SK-N-SH (cell line): ENCODE measurements at regions not wholly inside any gene's neighbourhood (a gene's known extent, or its start where the extent isn't known, plus 50 kb on each side); places are given as distances from the start of the nearest gene placed in this dataset.

Source experiments
- CTCF ChIA-PET: fragments of 300-600, 350-600 bp; formaldehyde crosslinking; extraction: SDS; loops from one replicate; lab custom pipeline; 2021; lab: Yijun Ruan, JAX
- POLR2A ChIA-PET: fragments of 350-600 bp; sonication (Branson Sonifier 250); formaldehyde crosslinking; extraction: SDS; loops from one replicate; lab custom pipeline; 2020; ENCODE audit warnings: antibody characterized with exemption, inconsistent platforms; lab: Yijun Ruan, JAX
- DNase-seq: peaks from one replicate; pipeline ENCODE4 v3.0.0; 2012
- H2AFZ ChIP-seq: fragments of 200-600 bp; sonication (generic); 2 replicates; pipeline ENCODE4 v1.8.1; 2016; ENCODE audit warnings: antibody characterized with exemption, mild to moderate bottlenecking, low read depth
- H3F3A ChIP-seq: fragments of 200-600 bp; sonication (generic); replicated peaks from 2 replicates; pipeline ENCODE3; 2016; ENCODE audit warnings: antibody characterized with exemption, mild to moderate bottlenecking; ENCODE audit not compliant: insufficient read depth
- H3K27ac ChIP-seq, 2 experiments: fragments of 200-500 bp in 1 of 2; fragments of 200-600 bp in 1 of 2; sonication (Bioruptor generic) in 1 of 2; sonication (generic), shearing (Covaris generic) in 1 of 2; 2 replicates each; pipeline versions ENCODE4 v1.5.1 to v1.6.1; 2014 to 2016; ENCODE audit warnings: low read depth in 2 of 2, inconsistent platforms in 1 of 2, low read length in 1 of 2, mild to moderate bottlenecking in 1 of 2, mixed read lengths in 1 of 2
- H3K27me3 ChIP-seq: fragments of 200-600 bp; sonication (generic), shearing (Covaris generic); 2 replicates; pipeline ENCODE4 v1.6.1; 2016; ENCODE audit warnings: mixed run types; ENCODE audit not compliant: insufficient read depth
- H3K36me3 ChIP-seq, 2 experiments: fragments of 200-500 bp in 1 of 2; fragments of 200-600 bp in 1 of 2; sonication (Bioruptor generic) in 1 of 2; sonication (generic) in 1 of 2; replicated peaks in 1 of 2; 2 replicates each; pipeline versions ENCODE3 to v1.5.1; 2014 to 2016; ENCODE audit warnings: low read length in 1 of 2, mild to moderate bottlenecking in 1 of 2; ENCODE audit not compliant: insufficient read depth in 2 of 2, control insufficient read depth in 1 of 2
- H3K4me1 ChIP-seq, 2 experiments: fragments of 200-500 bp in 1 of 2; fragments of 200-600 bp in 1 of 2; sonication (Bioruptor generic) in 1 of 2; sonication (generic), shearing (Covaris generic) in 1 of 2; 2 replicates each; pipeline versions ENCODE4 v1.5.1 to v1.6.1; 2014 to 2016; ENCODE audit warnings: low read depth in 1 of 2, low read length in 1 of 2, mixed run types in 1 of 2; ENCODE audit not compliant: insufficient read depth in 2 of 2, control insufficient read depth in 1 of 2
- H3K4me2 ChIP-seq: fragments of 200-600 bp; sonication (generic), shearing (Covaris generic); 2 replicates; pipeline ENCODE4 v1.6.1; 2017; ENCODE audit warnings: mixed run types
- H3K4me3 ChIP-seq, 2 experiments: fragments of 200-500 bp in 1 of 2; fragments of 200-600 bp in 1 of 2; sonication (Bioruptor generic) in 1 of 2; sonication (generic), shearing (Covaris generic) in 1 of 2; 2 replicates each; pipeline versions ENCODE4 v1.5.1 to v1.8.1; 2014 to 2016; ENCODE audit warnings: low read depth in 2 of 2, inconsistent platforms in 1 of 2, low read length in 1 of 2, mild to moderate bottlenecking in 1 of 2, mixed read lengths in 1 of 2, moderate library complexity in 1 of 2
- H3K79me2 ChIP-seq: fragments of 200-600 bp; sonication (generic); 2 replicates; pipeline ENCODE4 v1.8.1; 2017; ENCODE audit warnings: mild to moderate bottlenecking; ENCODE audit not compliant: insufficient read depth
- H3K9ac ChIP-seq: fragments of 200-600 bp; sonication (generic); 2 replicates; pipeline ENCODE4 v1.6.1; 2017; ENCODE audit warnings: mixed run types
- H3K9me2 ChIP-seq: fragments of 200-600 bp; sonication (generic); 2 replicates; pipeline ENCODE4 v1.6.1; 2017; ENCODE audit warnings: mixed run types
- H3K9me3 ChIP-seq: fragments of 200-600 bp; sonication (generic); 2 replicates; pipeline ENCODE4 v1.6.1; 2017; ENCODE audit warnings: mixed run types, mild to moderate bottlenecking, moderate library complexity
- H4K20me1 ChIP-seq: fragments of 200-600 bp; sonication (generic); 2 replicates; pipeline ENCODE4 v1.6.1; 2017; ENCODE audit warnings: mild to moderate bottlenecking, mixed run types; ENCODE audit not compliant: insufficient read depth
- CHD2 ChIP-seq: fragments of 150-350 bp; IDR thresholded peaks from 2 replicates; pipeline ENCODE4 v1.6.1; 2018; ENCODE audit warnings: low read length; ENCODE audit not compliant: partially characterized antibody
- CTCF ChIP-seq: fragments of 200-600 bp; sonication (generic); IDR thresholded peaks from 2 replicates; pipeline ENCODE4 v1.6.1; 2017; ENCODE audit warnings: antibody characterized with exemption, mild to moderate bottlenecking, moderate library complexity
- ELF1 ChIP-seq: IDR thresholded peaks from 2 replicates; pipeline ENCODE4 v1.4.0; 2012
- FOXM1 ChIP-seq: IDR thresholded peaks from 2 replicates; pipeline ENCODE4 v1.4.0; 2012; ENCODE audit warnings: low read depth, mild to moderate bottlenecking
- GABPA ChIP-seq: IDR thresholded peaks from 2 replicates; pipeline ENCODE4 v1.4.0; 2012; ENCODE audit warnings: low read depth, mild to moderate bottlenecking
- GATA2 ChIP-seq: sonication (generic); formaldehyde crosslinking; IDR thresholded peaks from 2 replicates; pipeline ENCODE4 v1.5.0; 2020; ENCODE audit warnings: mild to moderate bottlenecking, missing genetic modification reagents
- MXI1 ChIP-seq: IDR thresholded peaks from 2 replicates; pipeline ENCODE4 v1.6.1; 2012; ENCODE audit warnings: mild to moderate bottlenecking, low read depth, low read length, improper control_type of control experiment
- POLR2AphosphoS5 ChIP-seq: IDR thresholded peaks from 2 replicates; pipeline ENCODE4 v1.6.1; 2012; ENCODE audit warnings: low read depth, low read length
- RAD21 ChIP-seq: IDR thresholded peaks from 2 replicates; pipeline ENCODE4 v1.6.1; 2012; ENCODE audit warnings: mild to moderate bottlenecking, low read length
- RXRA ChIP-seq: IDR thresholded peaks from 2 replicates; pipeline ENCODE4 v1.4.0; 2012; ENCODE audit warnings: low read depth, mild to moderate bottlenecking, borderline replicate concordance
- TAF1 ChIP-seq: IDR thresholded peaks from 2 replicates; pipeline ENCODE4 v1.6.1; 2012; ENCODE audit warnings: low read depth, mild to moderate bottlenecking, low read length, moderate library complexity, borderline replicate concordance
- YY1 ChIP-seq: IDR thresholded peaks from 2 replicates; pipeline ENCODE4 v1.4.0; 2012; ENCODE audit warnings: low read depth, mild to moderate bottlenecking
- WGBS: methylation state at CpG from one replicate; pipeline ENCODE4 v1.1.6; 2017; ENCODE audit warnings: low lambda C conversion rate; 5-methylcytosine and 5-hydroxymethylcytosine counted together
- TF ChIP-seq, protein P1 (sequence below): IDR thresholded peaks from 2 replicates; pipeline ENCODE4 v1.6.1; 2012; ENCODE audit warnings: mild to moderate bottlenecking, low read depth, low read length, moderate library complexity
- TF ChIP-seq, protein P2 (sequence below): IDR thresholded peaks from 2 replicates; pipeline ENCODE4; 2012

GRCh38 chr14:38887696-38888095, 215.3 kb downstream of the SEC23A start:
- POLR2A ChIA-PET: no interaction called here
- no peaks in the 10 kb centered on the region for H3K9me2 ChIP-seq
- H3K4me1 ChIP-seq: no peaks in the 10 kb centered on the region
- H3K27me3 ChIP-seq: no peaks in the 10 kb centered on the region
- no peaks in the 10 kb centered on the region for H3K9me3 ChIP-seq
- H3K4me2 ChIP-seq: no peak overlapping the region
- no peaks in the 10 kb centered on the region for H3K79me2 ChIP-seq
- H3K9ac ChIP-seq: no peak overlapping the region
- no peak overlapping the region for H2AFZ ChIP-seq
- no peak overlapping the region for H3K4me3 ChIP-seq
- CTCF ChIA-PET: no interaction called here
- no peaks in the 10 kb centered on the region for H3F3A ChIP-seq
- no peak for DNase-seq
- TF ChIP-seq, protein P1, sequence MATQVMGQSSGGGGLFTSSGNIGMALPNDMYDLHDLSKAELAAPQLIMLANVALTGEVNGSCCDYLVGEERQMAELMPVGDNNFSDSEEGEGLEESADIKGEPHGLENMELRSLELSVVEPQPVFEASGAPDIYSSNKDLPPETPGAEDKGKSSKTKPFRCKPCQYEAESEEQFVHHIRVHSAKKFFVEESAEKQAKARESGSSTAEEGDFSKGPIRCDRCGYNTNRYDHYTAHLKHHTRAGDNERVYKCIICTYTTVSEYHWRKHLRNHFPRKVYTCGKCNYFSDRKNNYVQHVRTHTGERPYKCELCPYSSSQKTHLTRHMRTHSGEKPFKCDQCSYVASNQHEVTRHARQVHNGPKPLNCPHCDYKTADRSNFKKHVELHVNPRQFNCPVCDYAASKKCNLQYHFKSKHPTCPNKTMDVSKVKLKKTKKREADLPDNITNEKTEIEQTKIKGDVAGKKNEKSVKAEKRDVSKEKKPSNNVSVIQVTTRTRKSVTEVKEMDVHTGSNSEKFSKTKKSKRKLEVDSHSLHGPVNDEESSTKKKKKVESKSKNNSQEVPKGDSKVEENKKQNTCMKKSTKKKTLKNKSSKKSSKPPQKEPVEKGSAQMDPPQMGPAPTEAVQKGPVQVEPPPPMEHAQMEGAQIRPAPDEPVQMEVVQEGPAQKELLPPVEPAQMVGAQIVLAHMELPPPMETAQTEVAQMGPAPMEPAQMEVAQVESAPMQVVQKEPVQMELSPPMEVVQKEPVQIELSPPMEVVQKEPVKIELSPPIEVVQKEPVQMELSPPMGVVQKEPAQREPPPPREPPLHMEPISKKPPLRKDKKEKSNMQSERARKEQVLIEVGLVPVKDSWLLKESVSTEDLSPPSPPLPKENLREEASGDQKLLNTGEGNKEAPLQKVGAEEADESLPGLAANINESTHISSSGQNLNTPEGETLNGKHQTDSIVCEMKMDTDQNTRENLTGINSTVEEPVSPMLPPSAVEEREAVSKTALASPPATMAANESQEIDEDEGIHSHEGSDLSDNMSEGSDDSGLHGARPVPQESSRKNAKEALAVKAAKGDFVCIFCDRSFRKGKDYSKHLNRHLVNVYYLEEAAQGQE: no peak
- no peak for TF ChIP-seq GATA2 (CRISPR knock-in tag)
- no peak for TF ChIP-seq POLR2AphosphoS5
- no peak for TF ChIP-seq TAF1
- no peak for TF ChIP-seq ELF1
- TF ChIP-seq RAD21: no peak
- no peak for TF ChIP-seq GABPA
- no peak for TF ChIP-seq MXI1
- no peak for TF ChIP-seq CTCF
- TF ChIP-seq YY1: no peak
- TF ChIP-seq, protein P2, sequence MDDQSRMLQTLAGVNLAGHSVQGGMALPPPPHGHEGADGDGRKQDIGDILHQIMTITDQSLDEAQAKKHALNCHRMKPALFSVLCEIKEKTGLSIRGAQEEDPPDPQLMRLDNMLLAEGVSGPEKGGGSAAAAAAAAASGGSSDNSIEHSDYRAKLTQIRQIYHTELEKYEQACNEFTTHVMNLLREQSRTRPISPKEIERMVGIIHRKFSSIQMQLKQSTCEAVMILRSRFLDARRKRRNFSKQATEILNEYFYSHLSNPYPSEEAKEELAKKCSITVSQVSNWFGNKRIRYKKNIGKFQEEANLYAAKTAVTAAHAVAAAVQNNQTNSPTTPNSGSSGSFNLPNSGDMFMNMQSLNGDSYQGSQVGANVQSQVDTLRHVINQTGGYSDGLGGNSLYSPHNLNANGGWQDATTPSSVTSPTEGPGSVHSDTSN: no peak
- no peak for TF ChIP-seq RXRA
- TF ChIP-seq FOXM1: no peak
- no peak for TF ChIP-seq CHD2
- TF ChIP-seq, all 33 proteins: peak for 0
- Histone ChIP-seq H4K20me1 (no peaks in the 10 kb centered on the region), H3K36me3 (no peaks in the 10 kb centered on the region), H3K27ac (no peak overlapping the region)
- 0% methylated on average over 2 of the region's 2 CpGs for WGBS
